ENCODE measurements at regions not wholly inside any gene's neighbourhood (a gene's known extent, or its start where the extent isn't known, plus 50 kb on each side); places are given as distances from the start of the nearest gene placed in this dataset.

DNA sequence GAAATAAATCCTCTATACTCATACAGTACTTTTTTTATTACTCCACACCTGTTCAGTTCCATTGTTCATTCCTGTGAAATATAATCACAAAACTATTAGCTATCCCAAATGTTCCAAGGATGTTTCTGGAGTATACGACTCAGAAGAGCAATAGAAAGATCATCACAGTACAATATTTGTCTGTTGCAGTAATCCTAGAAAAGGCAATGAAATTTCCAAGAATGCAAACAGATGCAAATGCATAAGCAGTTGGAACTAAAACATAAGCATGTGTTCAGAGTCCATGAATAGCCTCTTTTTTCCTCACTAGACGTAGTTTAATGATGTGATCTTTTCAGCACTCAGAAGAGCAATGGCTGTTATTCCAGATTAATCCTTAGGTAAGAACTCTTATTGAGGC lies 55.2 kb downstream of the RTL3 start:
- intact Hi-C loops (cut with DNase I) = no loop called here
- TF ChIP-seq POLR2AphosphoS5 (IDR thresholded peaks at IDR 0.05) (no peak), EP300 (IDR thresholded peaks at IDR 0.05) (no peak), POLR2A (IDR thresholded peaks at IDR 0.05) (no peak)
- TF ChIP-seq, protein P1, sequence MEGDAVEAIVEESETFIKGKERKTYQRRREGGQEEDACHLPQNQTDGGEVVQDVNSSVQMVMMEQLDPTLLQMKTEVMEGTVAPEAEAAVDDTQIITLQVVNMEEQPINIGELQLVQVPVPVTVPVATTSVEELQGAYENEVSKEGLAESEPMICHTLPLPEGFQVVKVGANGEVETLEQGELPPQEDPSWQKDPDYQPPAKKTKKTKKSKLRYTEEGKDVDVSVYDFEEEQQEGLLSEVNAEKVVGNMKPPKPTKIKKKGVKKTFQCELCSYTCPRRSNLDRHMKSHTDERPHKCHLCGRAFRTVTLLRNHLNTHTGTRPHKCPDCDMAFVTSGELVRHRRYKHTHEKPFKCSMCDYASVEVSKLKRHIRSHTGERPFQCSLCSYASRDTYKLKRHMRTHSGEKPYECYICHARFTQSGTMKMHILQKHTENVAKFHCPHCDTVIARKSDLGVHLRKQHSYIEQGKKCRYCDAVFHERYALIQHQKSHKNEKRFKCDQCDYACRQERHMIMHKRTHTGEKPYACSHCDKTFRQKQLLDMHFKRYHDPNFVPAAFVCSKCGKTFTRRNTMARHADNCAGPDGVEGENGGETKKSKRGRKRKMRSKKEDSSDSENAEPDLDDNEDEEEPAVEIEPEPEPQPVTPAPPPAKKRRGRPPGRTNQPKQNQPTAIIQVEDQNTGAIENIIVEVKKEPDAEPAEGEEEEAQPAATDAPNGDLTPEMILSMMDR (IDR thresholded peaks at IDR 0.05) = no peak
- 46 to 68% methylated on average over 2 of the region's 2 CpGs for WGBS, 2 donors
- Histone ChIP-seq H3K9me3 (no peaks in the 10 kb centered on the region), H3K27me3 (no peaks in the 10 kb centered on the region), H3K4me3 (no peak overlapping the region), H3K4me1 (no peaks in the 10 kb centered on the region), H3K27ac (no peak overlapping the region), H3K36me3 (no peaks in the 10 kb centered on the region)
- no peak for DNase-seq

DNA sequence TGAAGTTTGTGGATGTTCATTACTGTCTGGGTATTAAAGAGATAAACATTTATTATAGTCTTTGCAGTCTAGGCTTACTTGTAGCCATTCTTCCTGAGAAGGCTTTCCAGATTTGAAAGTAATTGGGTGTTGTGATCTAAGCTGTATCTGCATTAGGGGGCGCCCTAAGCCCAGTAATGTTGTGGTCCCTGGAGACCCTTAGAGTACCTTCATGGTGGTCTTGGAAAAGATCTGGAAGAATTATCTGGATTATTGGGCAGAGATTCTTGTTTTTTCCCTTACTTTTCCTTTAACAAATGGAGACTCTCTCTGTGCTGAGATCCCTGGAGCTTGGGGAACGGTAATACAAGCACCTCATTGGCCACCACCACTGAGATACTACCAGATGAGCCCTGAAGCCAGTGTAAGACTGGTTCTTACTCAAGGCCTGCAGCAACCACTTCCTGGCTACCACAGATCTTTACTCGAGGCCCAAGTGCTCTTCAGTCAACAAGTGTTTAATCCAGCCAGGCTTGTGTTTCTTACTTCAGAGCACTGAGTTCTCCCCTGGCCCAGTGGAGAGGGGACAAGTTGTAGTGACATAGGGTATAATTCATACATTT lies 63.1 kb downstream of the RTL3 start:
- H3K27ac ChIP-seq = no peak overlapping the region
- intact Hi-C loops (cut with DNase I) = no loop called here
- no peak overlapping the region for H3K4me3 ChIP-seq
- no peaks in the 10 kb centered on the region for H3K27me3 ChIP-seq
- TF ChIP-seq, protein P1 (IDR thresholded peaks at IDR 0.05) = no peak
- TF ChIP-seq POLR2AphosphoS5 (IDR thresholded peaks at IDR 0.05) (no peak), POLR2A (IDR thresholded peaks at IDR 0.05) (no peak), EP300 (IDR thresholded peaks at IDR 0.05) (no peak)
- WGBS, 2 donors = 49 to 76% methylated on average over 3 of the region's 3 CpGs
- DNase-seq = no peak
- no peaks in the 10 kb centered on the region for H3K36me3 ChIP-seq
- H3K4me1 ChIP-seq = no peaks in the 10 kb centered on the region
- H3K9me3 ChIP-seq = no peaks in the 10 kb centered on the region

DNA sequence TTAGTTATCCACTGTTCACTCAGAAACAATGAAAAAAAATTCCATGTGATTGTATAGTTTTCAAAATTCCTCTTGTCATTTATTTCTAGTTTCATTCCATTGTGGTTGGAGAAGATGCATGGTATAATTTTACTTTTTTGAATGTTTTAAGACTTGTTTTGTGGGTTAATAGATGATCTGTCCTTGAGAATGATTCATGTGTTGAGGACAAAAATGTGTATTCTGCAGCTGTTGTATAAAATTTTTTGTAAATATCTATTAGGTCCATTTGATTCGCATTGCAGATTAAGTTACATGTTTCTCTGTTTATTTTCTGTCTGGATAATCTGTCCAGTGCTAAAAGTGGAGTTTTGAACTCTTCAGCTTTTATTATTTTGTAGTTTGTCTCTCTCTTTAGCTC lies 65.4 kb downstream of the RTL3 start:
- no peaks in the 10 kb centered on the region for H3K9me3 ChIP-seq
- H3K27ac ChIP-seq = no peak overlapping the region
- intact Hi-C loops (cut with DNase I) = no loop called here
- H3K4me3 ChIP-seq = no peak overlapping the region
- no peaks in the 10 kb centered on the region for H3K4me1 ChIP-seq
- WGBS, 2 donors = 79 to 85% methylated on average over 1 of the region's 1 CpG
- TF ChIP-seq POLR2AphosphoS5 (IDR thresholded peaks at IDR 0.05) = no peak
- DNase-seq = no peak
- no peaks in the 10 kb centered on the region for H3K36me3 ChIP-seq
- no peaks in the 10 kb centered on the region for H3K27me3 ChIP-seq

DNA sequence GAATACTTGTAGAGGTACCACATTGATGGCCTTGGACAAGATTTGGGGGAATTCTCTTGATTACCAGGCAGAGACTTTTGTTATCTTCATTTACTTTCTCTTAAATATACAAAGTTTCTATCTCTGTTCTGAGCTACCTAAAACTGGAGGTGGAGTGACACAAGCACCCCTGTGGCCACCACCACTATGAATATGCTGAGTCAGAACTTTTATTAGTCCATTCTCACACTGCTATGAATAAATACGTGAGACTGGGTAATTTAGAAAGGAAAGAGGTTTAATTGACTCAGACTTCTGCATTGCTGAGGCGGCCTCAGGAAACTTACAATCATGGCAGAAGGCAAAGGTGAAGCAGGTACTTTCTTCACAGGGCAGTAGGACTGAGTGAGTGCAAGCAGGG lies 67.1 kb downstream of the RTL3 start:
- Histone ChIP-seq H3K36me3 (no peaks in the 10 kb centered on the region), H3K27me3 (no peaks in the 10 kb centered on the region), H3K4me3 (no peak overlapping the region), H3K9me3 (no peaks in the 10 kb centered on the region), H3K4me1 (no peaks in the 10 kb centered on the region), H3K27ac (no peak overlapping the region)
- no peak for TF ChIP-seq EP300 (IDR thresholded peaks at IDR 0.05)
- TF ChIP-seq POLR2AphosphoS5 (IDR thresholded peaks at IDR 0.05) = no peak
- TF ChIP-seq, protein P1 (IDR thresholded peaks at IDR 0.05) = no peak
- no peak for TF ChIP-seq POLR2A (IDR thresholded peaks at IDR 0.05)
- no peak for DNase-seq
- intact Hi-C loops (cut with DNase I) = no loop called here
- WGBS, 2 donors = 76 to 84% methylated on average over 2 of the region's 2 CpGs

DNA sequence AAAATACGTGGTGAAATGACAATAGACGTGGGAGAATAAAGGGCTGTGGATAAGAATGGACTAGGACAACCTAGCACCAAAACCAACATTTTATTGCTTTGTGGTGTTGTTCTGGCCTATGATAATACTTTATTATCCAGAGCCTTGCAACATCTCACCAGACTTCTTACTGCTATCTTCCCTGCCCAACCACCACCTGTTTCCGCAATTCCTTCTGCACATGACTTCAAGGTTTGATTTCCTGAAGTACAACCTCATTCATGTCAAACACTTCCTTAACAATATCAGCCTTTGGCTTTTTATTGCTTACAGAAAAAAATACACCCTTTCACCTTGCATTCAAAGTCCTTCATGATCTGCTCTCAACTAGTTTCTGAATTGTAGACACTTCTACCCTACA lies 84.8 kb downstream of the RTL3 start:
- intact Hi-C loops (cut with DNase I) = no loop called here
- no peaks in the 10 kb centered on the region for H3K36me3 ChIP-seq
- TF ChIP-seq POLR2AphosphoS5 (IDR thresholded peaks at IDR 0.05) (no peak), EP300 (IDR thresholded peaks at IDR 0.05) (no peak), POLR2A (IDR thresholded peaks at IDR 0.05) (no peak)
- TF ChIP-seq, protein P1 (IDR thresholded peaks at IDR 0.05) = no peak
- DNase-seq = no peak
- no peak overlapping the region for H3K27ac ChIP-seq
- WGBS, 2 donors = 8 to 33% methylated on average over 3 of the region's 3 CpGs
- H3K9me3 ChIP-seq = no peaks in the 10 kb centered on the region
- H3K4me3 ChIP-seq = no peak overlapping the region
- no peaks in the 10 kb centered on the region for H3K27me3 ChIP-seq
- H3K4me1 ChIP-seq = peaks cover 0 to 3% (median 0%) of the 10 kb centered on the region in 4 donors

All from sigmoid colon (tissue), 6 donors.